HEK293 (cell line): ENCODE measurements at regions not wholly inside any gene's neighbourhood (a gene's known extent, or its start where the extent isn't known, plus 50 kb on each side); places are given as distances from the start of the nearest gene placed in this dataset.

Experiments used
- CTCF ChIP-seq: fragments of 450-650 bp; formaldehyde crosslinking; IDR thresholded peaks from 2 replicates; pipeline ENCODE4 v1.5.1; 2016; ENCODE audit warnings: missing biosample characterization, missing genetic modification characterization
- ZNF785 ChIP-seq: fragments of 450-650 bp; formaldehyde crosslinking; IDR thresholded peaks from 2 replicates; pipeline ENCODE4 v1.5.1; 2016; ENCODE audit warnings: missing biosample characterization, missing genetic modification characterization

- TF ChIP-seq ZNF785 (no peak), CTCF (tag by site-specific recombination) (no peak)
These were observed 509.4 kb downstream of the MATN1 start for GRCh38 chr1:30213936-30214335.
